ENCODE measurements at regions not wholly inside any gene's neighbourhood (a gene's known extent, or its start where the extent isn't known, plus 50 kb on each side); places are given as distances from the start of the nearest gene placed in this dataset.

DNA sequence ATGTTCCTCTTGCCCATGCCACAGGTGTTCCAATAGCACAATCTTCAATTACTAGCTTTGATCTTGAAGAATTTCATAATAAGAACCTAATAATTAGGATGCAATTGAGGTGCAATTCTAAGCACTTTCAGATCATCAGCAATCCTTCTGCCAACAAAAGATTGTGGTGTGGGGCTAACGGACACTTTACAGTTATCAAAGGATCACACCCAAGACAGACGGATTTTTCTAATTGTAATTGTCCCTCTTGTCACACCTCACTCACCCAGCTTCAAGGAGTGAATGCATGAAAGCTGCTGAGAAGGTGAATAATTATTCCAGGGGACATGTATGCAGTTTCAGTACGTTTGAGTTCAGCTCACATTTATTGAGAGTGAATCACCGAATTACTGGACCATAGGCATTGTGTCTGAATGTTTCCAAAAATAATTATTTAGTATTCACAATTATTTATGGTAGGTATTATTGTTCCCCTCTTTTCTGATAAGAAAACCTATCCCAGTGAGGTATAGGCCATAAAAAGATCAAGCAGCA, 438.5 kb upstream of the TRIB2 start:
- no peak overlapping the region for H3K4me3 ChIP-seq (ENCODE audit: low read depth, low read length)
- peak; percentile 29 for DNase-seq (ENCODE audit: low read depth)
- TF ChIP-seq, protein P1, sequence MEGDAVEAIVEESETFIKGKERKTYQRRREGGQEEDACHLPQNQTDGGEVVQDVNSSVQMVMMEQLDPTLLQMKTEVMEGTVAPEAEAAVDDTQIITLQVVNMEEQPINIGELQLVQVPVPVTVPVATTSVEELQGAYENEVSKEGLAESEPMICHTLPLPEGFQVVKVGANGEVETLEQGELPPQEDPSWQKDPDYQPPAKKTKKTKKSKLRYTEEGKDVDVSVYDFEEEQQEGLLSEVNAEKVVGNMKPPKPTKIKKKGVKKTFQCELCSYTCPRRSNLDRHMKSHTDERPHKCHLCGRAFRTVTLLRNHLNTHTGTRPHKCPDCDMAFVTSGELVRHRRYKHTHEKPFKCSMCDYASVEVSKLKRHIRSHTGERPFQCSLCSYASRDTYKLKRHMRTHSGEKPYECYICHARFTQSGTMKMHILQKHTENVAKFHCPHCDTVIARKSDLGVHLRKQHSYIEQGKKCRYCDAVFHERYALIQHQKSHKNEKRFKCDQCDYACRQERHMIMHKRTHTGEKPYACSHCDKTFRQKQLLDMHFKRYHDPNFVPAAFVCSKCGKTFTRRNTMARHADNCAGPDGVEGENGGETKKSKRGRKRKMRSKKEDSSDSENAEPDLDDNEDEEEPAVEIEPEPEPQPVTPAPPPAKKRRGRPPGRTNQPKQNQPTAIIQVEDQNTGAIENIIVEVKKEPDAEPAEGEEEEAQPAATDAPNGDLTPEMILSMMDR (IDR thresholded peaks at IDR 0.05; ENCODE audit: insufficient read depth, low read length): no peak

DNA sequence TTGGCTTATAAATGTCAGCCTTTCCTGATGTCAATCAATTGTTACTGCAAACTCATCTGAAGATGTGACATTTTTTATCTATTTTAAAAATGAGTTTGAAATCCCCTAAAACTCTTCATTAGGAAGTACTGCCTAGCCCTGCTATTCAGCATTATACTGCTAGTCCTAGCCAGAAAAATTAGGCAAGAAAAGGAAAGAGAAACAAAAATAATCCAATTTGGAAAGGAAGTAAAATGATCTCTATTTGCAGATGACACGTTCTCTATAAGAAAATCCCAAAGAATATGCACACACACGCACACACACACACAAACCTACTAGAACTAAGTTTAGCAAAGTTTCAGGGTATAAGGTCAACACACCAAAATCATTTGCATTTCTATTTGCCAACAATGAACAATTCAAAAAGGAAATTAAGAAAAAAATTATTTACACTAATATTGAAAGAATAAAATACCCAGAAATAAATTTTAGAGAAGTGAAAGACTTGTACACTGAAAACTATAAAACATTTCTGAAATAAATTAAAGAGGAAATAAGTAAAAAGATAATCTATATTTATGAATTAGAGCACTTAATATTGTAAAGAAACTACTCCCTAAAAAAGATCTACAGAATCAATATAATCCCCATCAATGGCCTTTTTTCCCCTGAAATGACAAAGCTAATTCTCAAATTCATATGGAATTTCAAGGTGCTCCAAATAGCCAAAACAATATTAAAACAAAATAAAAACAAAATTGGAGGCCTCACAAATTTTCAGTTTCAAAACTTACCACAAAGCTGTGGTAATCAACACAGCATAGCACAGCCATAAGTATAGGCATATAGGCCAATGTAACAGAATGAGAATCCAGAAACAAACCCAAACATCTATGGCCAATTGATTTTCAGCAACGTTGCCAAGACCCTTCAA, 433.7 kb upstream of the TRIB2 start:
- no peak for DNase-seq (ENCODE audit: low read depth)
- no peak overlapping the region for H3K4me3 ChIP-seq (ENCODE audit: low read depth, low read length)
- TF ChIP-seq, protein P1 (IDR thresholded peaks at IDR 0.05; ENCODE audit: insufficient read depth, low read length): no peak

DNA sequence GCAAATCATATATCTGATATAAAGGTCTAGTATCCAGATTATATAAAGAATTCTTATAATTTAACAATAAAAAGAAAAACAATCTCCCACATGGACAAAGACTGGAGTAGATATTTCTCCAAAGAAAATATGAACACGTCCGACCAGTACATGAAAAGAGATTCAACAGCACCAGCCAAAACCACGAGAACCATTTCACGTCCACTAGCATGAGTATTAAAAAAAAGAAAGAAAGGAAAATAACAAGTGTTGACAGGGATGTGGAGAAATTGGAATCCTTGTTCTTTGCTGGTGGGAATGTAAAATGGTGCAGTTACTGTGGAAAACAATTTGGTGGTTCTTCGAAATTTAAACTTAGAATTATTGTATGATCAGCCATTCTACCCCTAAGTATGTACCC, 432.7 kb upstream of the TRIB2 start:
- no peak overlapping the region for H3K4me3 ChIP-seq (ENCODE audit: low read depth, low read length)
- TF ChIP-seq, protein P1 (IDR thresholded peaks at IDR 0.05; ENCODE audit: insufficient read depth, low read length): no peak
- peak; percentile 46 for DNase-seq (ENCODE audit: low read depth)

DNA sequence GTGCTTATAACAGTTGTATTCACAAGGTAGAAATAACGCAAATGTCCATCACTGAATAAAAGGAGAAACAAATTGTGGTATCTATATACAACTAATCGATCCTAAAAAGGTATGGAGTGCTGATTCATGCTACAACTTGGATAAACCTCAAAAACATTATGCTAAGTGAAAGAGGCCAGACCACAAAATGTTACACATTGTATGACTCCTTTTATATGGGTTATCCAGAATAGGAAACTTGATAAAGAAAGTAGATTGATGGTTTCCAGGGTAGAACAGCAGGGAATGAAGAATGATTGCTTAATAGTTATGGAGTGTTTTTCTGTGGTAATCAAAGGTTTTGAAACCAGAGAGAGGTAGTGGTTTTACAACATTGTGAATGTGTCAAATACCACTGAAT, 432.2 kb upstream of the TRIB2 start:
- H3K4me3 ChIP-seq (ENCODE audit: low read depth, low read length): no peak overlapping the region
- DNase-seq (ENCODE audit: low read depth): peak; percentile 89
- TF ChIP-seq, protein P1 (IDR thresholded peaks at IDR 0.05; ENCODE audit: insufficient read depth, low read length): no peak

DNA sequence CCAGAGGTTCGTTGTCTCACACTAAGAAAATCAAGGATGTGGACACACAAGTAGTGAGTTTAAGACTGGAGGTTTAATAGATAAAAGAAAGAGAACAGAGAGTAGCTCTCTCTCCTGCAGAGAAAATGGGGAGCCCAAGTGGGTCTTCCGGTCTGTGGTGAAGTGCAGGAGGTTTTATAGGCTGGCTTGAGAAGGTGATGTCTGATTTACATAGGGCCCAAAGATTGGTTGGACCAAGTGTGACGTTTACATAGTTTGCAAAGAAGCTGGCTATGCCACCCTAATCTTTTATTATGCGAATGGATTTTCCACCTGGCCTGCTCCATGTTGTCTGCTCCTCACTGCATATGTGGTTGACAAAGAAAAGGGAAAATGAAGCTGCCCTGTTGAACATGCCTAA, 430.4 kb upstream of the TRIB2 start:
- no peak for DNase-seq (ENCODE audit: low read depth)
- no peak overlapping the region for H3K4me3 ChIP-seq (ENCODE audit: low read depth, low read length)
- TF ChIP-seq, protein P1 (IDR thresholded peaks at IDR 0.05; ENCODE audit: insufficient read depth, low read length): no peak

DNA sequence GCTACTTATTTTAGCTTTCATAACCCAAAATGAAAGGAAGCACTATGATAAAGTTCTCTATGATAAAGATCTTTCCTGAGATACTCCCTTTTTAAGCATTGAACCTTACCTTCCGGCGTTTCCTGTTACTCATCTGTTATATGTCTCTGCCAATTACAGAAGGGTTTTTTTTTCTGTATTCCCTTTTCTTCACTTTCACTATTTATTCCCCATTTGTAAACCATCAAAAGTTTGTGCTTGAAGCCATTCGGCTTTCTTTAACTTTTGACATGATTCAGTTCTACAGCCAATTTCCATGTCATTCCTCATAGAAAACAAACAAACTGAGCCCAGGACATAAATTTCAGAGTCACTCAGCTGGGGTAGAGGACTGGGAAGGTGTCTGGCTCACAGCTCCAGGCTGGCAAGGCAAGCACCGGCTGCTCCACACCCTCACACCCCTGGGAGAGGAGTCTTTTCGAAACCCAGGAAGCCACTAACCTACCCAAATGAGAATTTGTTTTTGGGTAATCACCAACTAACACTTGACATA, 429.4 kb upstream of the TRIB2 start:
- peak; percentile 53 for DNase-seq (ENCODE audit: low read depth)
- no peak overlapping the region for H3K4me3 ChIP-seq (ENCODE audit: low read depth, low read length)
- TF ChIP-seq, protein P1 (IDR thresholded peaks at IDR 0.05; ENCODE audit: insufficient read depth, low read length): no peak
